ENCODE measurements at regions not wholly inside any gene's neighbourhood (a gene's known extent, or its start where the extent isn't known, plus 50 kb on each side); places are given as distances from the start of the nearest gene placed in this dataset.
"Not testable (repeated sequence)": the region's sequence is repeated elsewhere in the genome, so short reads cannot be mapped to it uniquely, and the experiment has no call there.

- in situ Hi-C loops (cut with HindIII; ENCODE audit: low pct_unique_long_range_greater_than_20kb, low sequenced_read_pairs): no loop called here
- DNase-seq (ENCODE audit: low read depth, low spot score): no peak
Measured at GRCh38 chr2:176419591-176420071, 150.4 kb downstream of the MTX2 start.

DNA sequence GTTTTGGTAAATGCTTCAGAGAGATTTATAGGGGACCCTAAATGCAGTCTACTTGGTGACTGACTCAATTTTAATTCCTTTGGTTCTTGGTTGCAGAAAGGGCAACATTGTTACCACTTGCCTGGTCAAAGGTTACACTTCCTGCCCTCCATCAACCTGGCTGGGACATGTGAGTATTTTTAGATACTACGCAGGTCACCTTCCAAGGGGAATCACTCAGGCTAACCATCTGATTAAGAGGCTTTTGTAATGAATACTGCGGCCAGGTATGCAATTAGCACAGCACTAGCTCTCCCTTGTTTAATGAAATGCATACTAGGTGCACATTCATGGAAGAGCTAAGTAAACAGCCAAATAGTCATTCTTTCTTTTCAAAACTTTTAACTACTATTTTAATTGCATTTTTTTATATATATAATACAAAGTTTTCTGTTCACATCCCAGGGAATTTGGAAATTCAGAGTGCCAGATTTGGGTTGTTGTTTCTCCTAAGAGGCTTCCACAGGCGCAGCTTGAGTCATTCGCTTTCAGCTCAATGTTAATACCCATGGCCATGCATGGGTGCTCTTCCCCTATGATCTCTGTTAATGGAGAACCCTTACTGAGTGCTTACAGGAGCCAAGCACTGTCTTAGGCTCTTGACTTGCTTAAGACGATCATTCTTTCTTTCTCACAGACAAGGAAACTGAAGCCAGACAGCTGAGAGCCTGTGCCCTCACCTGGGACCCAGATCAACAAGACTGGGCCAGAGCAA is 152.2 kb downstream of the MTX2 start:
- DNase-seq (ENCODE audit: low read depth, low spot score): no peak
- in situ Hi-C loops (cut with HindIII; ENCODE audit: low pct_unique_long_range_greater_than_20kb, low sequenced_read_pairs): no loop called here

DNA sequence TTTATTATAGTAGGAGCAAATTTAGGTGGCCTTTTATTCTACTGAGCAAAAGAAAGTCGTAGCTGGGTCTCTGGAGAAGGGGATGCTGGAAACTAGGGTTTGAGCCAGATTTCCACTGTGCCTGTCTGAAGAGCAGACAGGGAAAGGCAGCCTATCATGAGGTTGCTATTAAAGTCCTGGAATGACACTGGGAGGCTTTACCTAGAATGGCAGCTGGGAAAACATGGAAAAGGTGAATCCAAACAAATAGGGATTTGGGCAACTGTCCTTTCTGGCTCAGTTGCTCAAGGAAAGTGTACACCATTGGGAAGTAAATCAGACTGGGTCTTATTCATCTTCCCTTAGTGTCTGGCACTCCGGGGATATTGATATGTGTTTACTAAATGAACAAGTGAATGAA is 154.6 kb downstream of the MTX2 start:
- no peak for DNase-seq (ENCODE audit: low read depth, low spot score)
- in situ Hi-C loops (cut with HindIII; ENCODE audit: low pct_unique_long_range_greater_than_20kb, low sequenced_read_pairs): no loop called here

- DNase-seq (ENCODE audit: low read depth, low spot score): no peak
Measured at GRCh38 chr2:176424746-176425145, 155.5 kb downstream of the MTX2 start.

DNA sequence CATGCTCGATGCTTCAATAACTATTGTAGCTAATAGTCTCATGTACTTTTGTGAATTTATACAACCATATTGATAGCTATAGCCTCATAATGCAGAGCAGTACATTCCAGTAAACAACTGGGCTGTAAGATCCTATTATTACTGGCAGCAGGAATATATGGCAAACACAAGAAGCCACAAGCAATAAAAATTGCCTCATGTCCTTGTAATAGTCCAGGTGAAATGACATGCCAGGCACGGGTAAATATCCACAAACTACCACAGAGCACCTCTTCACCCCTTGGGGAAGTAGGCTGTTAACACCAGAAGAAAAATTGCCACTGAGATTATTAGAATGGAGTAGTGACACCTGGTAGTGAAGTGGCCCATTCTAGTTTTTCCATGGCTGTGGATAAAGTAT is 158.3 kb downstream of the MTX2 start:
- no peak for DNase-seq (ENCODE audit: low read depth, low spot score)
- in situ Hi-C loops (cut with HindIII; ENCODE audit: low pct_unique_long_range_greater_than_20kb, low sequenced_read_pairs): no loop called here

More at GRCh38 chr2:176424746-176425145, 155.5 kb downstream of the MTX2 start:
- in situ Hi-C loops (cut with HindIII; ENCODE audit: low pct_unique_long_range_greater_than_20kb, low sequenced_read_pairs): no loop called here

- DNase-seq (ENCODE audit: low read depth, low spot score): peak; percentile 19
- in situ Hi-C loops (cut with HindIII; ENCODE audit: low pct_unique_long_range_greater_than_20kb, low sequenced_read_pairs): not testable (repeated sequence)
Measured at GRCh38 chr2:176428944-176429469, 159.8 kb downstream of the MTX2 start.

DNA sequence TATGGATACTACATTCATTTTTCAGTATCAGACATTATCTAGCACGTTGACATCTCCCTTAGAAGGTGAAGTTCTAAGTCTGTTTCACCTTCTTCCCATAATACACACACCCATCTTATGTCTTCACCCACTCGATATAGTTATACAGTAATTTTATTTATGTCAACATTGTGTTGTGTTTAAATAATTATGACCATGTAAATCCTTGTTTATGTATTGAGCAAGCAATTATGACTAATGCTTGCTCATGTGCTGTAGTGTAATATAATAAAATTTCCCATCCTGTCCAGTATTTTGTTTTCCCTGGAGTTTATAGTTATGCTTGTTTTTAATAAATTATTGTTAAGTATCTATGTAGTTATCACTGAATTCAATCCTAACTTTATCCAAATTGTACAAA is 163.2 kb downstream of the MTX2 start:
- DNase-seq (ENCODE audit: low read depth, low spot score): no peak
- in situ Hi-C loops (cut with HindIII; ENCODE audit: low pct_unique_long_range_greater_than_20kb, low sequenced_read_pairs): no loop called here

GRCh38 chr2:176435729-176436128 is 166.5 kb downstream of the MTX2 start:
- DNase-seq (ENCODE audit: low read depth, low spot score): no peak
- in situ Hi-C loops (cut with HindIII; ENCODE audit: low pct_unique_long_range_greater_than_20kb, low sequenced_read_pairs): no loop called here

- in situ Hi-C loops (cut with HindIII; ENCODE audit: low pct_unique_long_range_greater_than_20kb, low sequenced_read_pairs): no loop called here
- no peak for DNase-seq (ENCODE audit: low read depth, low spot score)
Measured at GRCh38 chr2:176443946-176444345, 174.7 kb downstream of the MTX2 start.

DNA sequence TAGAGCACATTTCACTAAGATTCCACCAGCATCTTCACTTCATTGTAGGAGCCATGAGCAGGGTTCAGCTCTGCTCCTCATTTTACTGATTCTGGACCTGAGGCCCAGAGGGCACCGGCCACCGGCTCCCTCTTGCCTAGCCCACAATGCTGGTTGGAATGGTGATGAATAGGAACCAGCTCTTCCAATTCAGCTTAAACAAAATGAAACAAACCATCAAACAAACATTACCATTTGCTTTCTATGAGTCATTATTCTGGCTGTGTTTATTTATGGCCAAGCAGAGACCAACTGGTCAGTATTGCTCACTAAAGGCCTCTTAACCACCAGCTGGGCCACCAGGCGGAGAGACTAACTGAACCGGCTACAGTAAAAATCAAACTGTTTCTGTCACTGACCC is 176.7 kb downstream of the MTX2 start:
- no peak for DNase-seq (ENCODE audit: low read depth, low spot score)
- in situ Hi-C loops (cut with HindIII; ENCODE audit: low pct_unique_long_range_greater_than_20kb, low sequenced_read_pairs): no loop called here

- DNase-seq (ENCODE audit: low read depth, low spot score): no peak
- in situ Hi-C loops (cut with HindIII; ENCODE audit: low pct_unique_long_range_greater_than_20kb, low sequenced_read_pairs): no loop called here
Measured at GRCh38 chr2:176446718-176447414, 177.6 kb downstream of the MTX2 start.

- in situ Hi-C loops (cut with HindIII; ENCODE audit: low pct_unique_long_range_greater_than_20kb, low sequenced_read_pairs): no loop called here
- no peak for DNase-seq (ENCODE audit: low read depth, low spot score)
Measured at GRCh38 chr2:176447616-176448015, 178.4 kb downstream of the MTX2 start.

DNA sequence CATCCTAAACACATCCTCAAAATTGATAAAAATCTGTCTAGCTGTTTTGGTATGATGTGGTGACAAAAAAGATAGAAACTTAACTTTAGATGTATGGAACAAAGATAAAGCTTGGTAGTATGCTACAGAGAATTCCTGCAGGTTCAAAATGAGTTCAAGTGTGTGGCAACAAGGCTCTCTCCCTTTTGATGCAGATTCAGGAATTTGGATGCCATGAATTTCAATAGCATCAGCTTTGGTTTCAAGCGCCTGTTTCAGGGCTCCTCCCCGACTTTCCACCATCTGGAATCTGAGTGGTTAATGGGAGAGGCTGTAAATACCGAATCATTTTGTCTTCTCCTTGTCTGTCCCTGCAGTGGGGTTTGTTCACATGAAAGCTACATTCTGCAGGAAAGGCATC is 180.6 kb downstream of the MTX2 start:
- in situ Hi-C loops (cut with HindIII; ENCODE audit: low pct_unique_long_range_greater_than_20kb, low sequenced_read_pairs): no loop called here
- no peak for DNase-seq (ENCODE audit: low read depth, low spot score)

- no peak for DNase-seq (ENCODE audit: low read depth, low spot score)
- in situ Hi-C loops (cut with HindIII; ENCODE audit: low pct_unique_long_range_greater_than_20kb, low sequenced_read_pairs): no loop called here
Measured at GRCh38 chr2:176453784-176454183, 184.5 kb downstream of the MTX2 start.

GRCh38 chr2:176454893-176455815 is 185.9 kb downstream of the MTX2 start:
- DNase-seq (ENCODE audit: low read depth, low spot score): peak; percentile 81
- in situ Hi-C loops (cut with HindIII; ENCODE audit: low pct_unique_long_range_greater_than_20kb, low sequenced_read_pairs): no loop called here

DNA sequence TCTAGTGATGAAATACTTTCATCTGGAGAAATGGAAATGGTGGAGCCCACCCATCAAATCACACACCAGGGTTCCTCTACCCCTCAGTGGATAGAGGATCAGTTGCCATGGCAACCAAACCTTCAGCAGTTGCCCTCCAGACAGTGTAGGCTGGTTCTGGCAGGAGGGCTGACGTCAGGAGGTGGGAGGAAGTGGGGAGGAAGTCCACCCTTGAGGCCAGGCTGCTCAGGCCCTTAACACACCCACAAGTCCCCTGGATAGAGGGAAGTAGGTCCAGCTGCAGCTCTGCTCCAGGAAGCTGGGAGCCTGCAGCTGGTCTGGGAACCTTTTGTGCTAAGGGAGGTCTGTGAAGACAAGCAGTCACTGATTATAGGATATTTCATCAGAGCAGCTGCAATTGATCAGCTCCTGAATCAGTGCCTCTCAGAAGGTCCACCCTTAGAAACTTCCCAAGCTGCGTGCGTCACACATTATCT is 186.6 kb downstream of the MTX2 start:
- in situ Hi-C loops (cut with HindIII; ENCODE audit: low pct_unique_long_range_greater_than_20kb, low sequenced_read_pairs): no loop called here
- no peak for DNase-seq (ENCODE audit: low read depth, low spot score)

GRCh38 chr2:176457481-176457880 is 188.2 kb downstream of the MTX2 start:
- no peak for DNase-seq (ENCODE audit: low read depth, low spot score)
- in situ Hi-C loops (cut with HindIII; ENCODE audit: low pct_unique_long_range_greater_than_20kb, low sequenced_read_pairs): no loop called here
